H1 (cell line): ENCODE measurements at regions not wholly inside any gene's neighbourhood (a gene's known extent, or its start where the extent isn't known, plus 50 kb on each side); places are given as distances from the start of the nearest gene placed in this dataset.

Experiments
- CTCF ChIA-PET: fragments of 300-600 bp; sonication (Branson Sonifier 250); formaldehyde crosslinking; loops from one replicate; lab custom pipeline; 2021; ENCODE audit not compliant: partially characterized antibody; lab: Charles Lee
- POLR2A ChIA-PET: fragments of 300-600 bp; sonication (Branson Sonifier 250); formaldehyde crosslinking; loops from one replicate; lab custom pipeline; 2021; ENCODE audit warnings: inconsistent platforms; ENCODE audit not compliant: partially characterized antibody; lab: Charles Lee
- DNase-seq, 2 experiments: peaks; one replicate each; pipeline versions ENCODE4 v3.0.0 to v3.0.0-alpha.2; 2010 to 2022; ENCODE audit warnings: low spot score in 2 of 2, low read depth in 1 of 2, mixed read lengths in 1 of 2
- FAIRE-seq: peaks from 2 replicates; lab custom pipeline; 2011; peaks lifted over from hg19 to GRCh38; lab: Jason Lieb, UNC
- H2AFZ ChIP-seq: 2 replicates; pipeline ENCODE4 v1.8.1; 2012; ENCODE audit warnings: low read length, inconsistent platforms
- H2AK5ac ChIP-seq: 2 replicates; pipeline ENCODE4 v1.6.1; 2013; ENCODE audit warnings: low read depth, low read length
- H2BK120ac ChIP-seq: replicated peaks from 2 replicates; pipeline ENCODE3; 2013; ENCODE audit warnings: low read depth, low read length, inconsistent platforms
- H2BK12ac ChIP-seq: 2 replicates; pipeline ENCODE4 v1.6.1; 2013; ENCODE audit warnings: low read depth, low read length
- H2BK15ac ChIP-seq: 2 replicates; pipeline ENCODE4 v1.6.1; 2013; ENCODE audit warnings: low read length
- H2BK20ac ChIP-seq: 2 replicates; pipeline ENCODE4 v1.6.1; 2013; ENCODE audit warnings: low read length
- H2BK5ac ChIP-seq: 2 replicates; pipeline ENCODE4 v1.6.1; 2013; ENCODE audit warnings: low read depth, low read length
- H3K14ac ChIP-seq: 2 replicates; pipeline ENCODE4 v1.6.1; 2013; ENCODE audit warnings: inconsistent platforms; ENCODE audit not compliant: insufficient read length
- H3K18ac ChIP-seq: 2 replicates; pipeline ENCODE4 v1.6.1; 2013; ENCODE audit warnings: low read length; ENCODE audit errors: extremely low read depth
- H3K23ac ChIP-seq: 2 replicates; pipeline ENCODE4 v1.6.1; 2013; ENCODE audit warnings: inconsistent platforms; ENCODE audit not compliant: insufficient read length
- H3K23me2 ChIP-seq: 2 replicates; pipeline ENCODE4 v1.6.1; 2013; ENCODE audit warnings: low read depth, low read length
- H3K27ac ChIP-seq: 2 replicates; pipeline ENCODE4 v1.6.1; 2011; ENCODE audit warnings: low read depth, low read length, inconsistent platforms
- H3K27me3 ChIP-seq, 4 experiments: replicated peaks in 1 of 4; 1 replicate in 1 of 4; 2 replicates in 3 of 4; pipeline versions ENCODE4 v1.6.1 to v1.8.1; 2011 to 2013; ENCODE audit warnings: low read length in 3 of 4, mild to moderate bottlenecking in 3 of 4, inconsistent platforms in 2 of 4, mixed read lengths in 2 of 4, moderate library complexity in 1 of 4; ENCODE audit not compliant: control insufficient read depth in 3 of 4, insufficient read depth in 3 of 4; ENCODE audit errors: extremely low read depth in 1 of 4
- H3K36me3 ChIP-seq, 4 experiments: 2 replicates each; pipeline versions ENCODE4 v1.6.1 to v1.8.1; 2011 to 2013; ENCODE audit warnings: mild to moderate bottlenecking in 4 of 4, low read length in 3 of 4, moderate library complexity in 2 of 4, control low read depth in 1 of 4, inconsistent platforms in 1 of 4; ENCODE audit not compliant: insufficient read depth in 4 of 4, control insufficient read depth in 2 of 4
- H3K4ac ChIP-seq: replicated peaks from 2 replicates; pipeline ENCODE3; 2013; ENCODE audit warnings: low read length, low read depth, mixed read lengths, inconsistent platforms; ENCODE audit not compliant: insufficient read length
- H3K4me1 ChIP-seq, 4 experiments: replicated peaks in 1 of 4; 1 replicate in 1 of 4; 2 replicates in 3 of 4; pipeline versions ENCODE4 v1.6.1 to v1.8.1; 2011 to 2013; ENCODE audit warnings: low read length in 3 of 4, inconsistent platforms in 2 of 4, mixed read lengths in 1 of 4; ENCODE audit not compliant: insufficient read depth in 4 of 4, control insufficient read depth in 3 of 4
- H3K4me2 ChIP-seq, 2 experiments: 2 replicates each; pipeline versions ENCODE4 v1.6.1 to v1.8.1; 2011 to 2013; ENCODE audit warnings: low read depth in 2 of 2, low read length in 2 of 2, control low read depth in 1 of 2, inconsistent platforms in 1 of 2, mild to moderate bottlenecking in 1 of 2; ENCODE audit not compliant: insufficient read depth in 1 of 2
- H3K4me3 ChIP-seq, 4 experiments: fragments of 200-600, 300-600 bp in 1 of 4; sonication (generic), shearing (Covaris generic), sonication (Bioruptor Twin) in 1 of 4; 2 replicates each; pipeline versions ENCODE4 v1.5.1 to v1.8.1; 2011 to 2016; ENCODE audit warnings: low read length in 4 of 4, low read depth in 3 of 4, control low read depth in 2 of 4, inconsistent platforms in 2 of 4, mild to moderate bottlenecking in 2 of 4, mixed read lengths in 1 of 4, moderate library complexity in 1 of 4; ENCODE audit not compliant: insufficient read depth in 2 of 4; ENCODE audit errors: extremely low read depth in 1 of 4
- H3K56ac ChIP-seq: replicated peaks from 2 replicates; pipeline ENCODE3; 2013; ENCODE audit warnings: low read depth, mild to moderate bottlenecking, mixed read lengths, low read length, inconsistent platforms; ENCODE audit not compliant: insufficient read length
- H3K79me1 ChIP-seq: 2 replicates; pipeline ENCODE4 v1.6.1; 2013; ENCODE audit warnings: low read depth, low read length, control low read depth
- H3K79me2 ChIP-seq, 2 experiments: 2 replicates each; pipeline versions ENCODE4 v1.6.1 to v1.8.1; 2012 to 2013; ENCODE audit warnings: low read length in 2 of 2, mild to moderate bottlenecking in 2 of 2, inconsistent platforms in 1 of 2; ENCODE audit not compliant: insufficient read depth in 2 of 2, control insufficient read depth in 1 of 2
- H3K9ac ChIP-seq, 4 experiments: replicated peaks in 1 of 4; 1 replicate in 1 of 4; 2 replicates in 3 of 4; pipeline versions ENCODE4 v1.6.1 to v1.8.1; 2011 to 2013; ENCODE audit warnings: low read depth in 3 of 4, low read length in 3 of 4, control low read depth in 2 of 4, mild to moderate bottlenecking in 2 of 4, moderate library complexity in 2 of 4, inconsistent platforms in 1 of 4; ENCODE audit errors: extremely low read depth in 1 of 4
- H3K9me3 ChIP-seq, 2 experiments: 2 replicates each; pipeline versions ENCODE4 v1.6.1 to v1.8.1; 2012 to 2013; ENCODE audit warnings: mild to moderate bottlenecking in 2 of 2, moderate library complexity in 2 of 2, control low read depth in 1 of 2, inconsistent platforms in 1 of 2, low read depth in 1 of 2, low read length in 1 of 2, mixed read lengths in 1 of 2; ENCODE audit not compliant: insufficient read depth in 2 of 2
- H4K20me1 ChIP-seq, 2 experiments: replicated peaks in 1 of 2; 2 replicates each; pipeline versions ENCODE3 to v1.8.1; 2011 to 2013; ENCODE audit warnings: inconsistent platforms in 2 of 2, low read length in 2 of 2, mild to moderate bottlenecking in 1 of 2; ENCODE audit not compliant: insufficient read depth in 2 of 2, control insufficient read depth in 1 of 2
- H4K5ac ChIP-seq: 2 replicates; pipeline ENCODE4 v1.6.1; 2013; ENCODE audit warnings: low read length, low read depth, mixed read lengths, inconsistent platforms; ENCODE audit not compliant: insufficient read length
- H4K8ac ChIP-seq: 2 replicates; pipeline ENCODE4 v1.8.0; 2013; ENCODE audit warnings: mild to moderate bottlenecking, moderate library complexity, low read length, inconsistent platforms; ENCODE audit not compliant: insufficient read depth; ENCODE audit errors: extremely low read depth
- H4K91ac ChIP-seq: replicated peaks from 2 replicates; pipeline ENCODE3; 2013; ENCODE audit warnings: low read length, mixed read lengths, inconsistent platforms; ENCODE audit not compliant: insufficient read length
- CHD1 ChIP-seq: IDR thresholded peaks from 2 replicates; pipeline ENCODE4 v1.6.1; 2012; ENCODE audit warnings: low read depth, low read length, improper control_type of control experiment
- CHD2 ChIP-seq: IDR thresholded peaks from 2 replicates; pipeline ENCODE4 v1.6.1; 2012; ENCODE audit warnings: low read length, improper control_type of control experiment
- CTCF ChIP-seq, 3 experiments: IDR thresholded peaks; 1 replicate in 2 of 3; 2 replicates in 1 of 3; pipeline versions ENCODE4 v1.5.1 to v1.6.1; 2011; ENCODE audit warnings: low read length in 3 of 3, mild to moderate bottlenecking in 3 of 3, inconsistent platforms in 2 of 3, low read depth in 1 of 3, moderate library complexity in 1 of 3; ENCODE audit not compliant: insufficient read depth in 1 of 3; ENCODE audit errors: control extremely low read depth in 1 of 3
- HDAC2 ChIP-seq, 2 experiments: fragments of 300-600 bp in 1 of 2; sonication (generic) in 1 of 2; IDR thresholded peaks; 2 replicates each; pipeline ENCODE4 v1.6.1; 2011 to 2012; ENCODE audit warnings: low read depth in 2 of 2, low read length in 2 of 2, mild to moderate bottlenecking in 2 of 2, moderate library complexity in 2 of 2, borderline replicate concordance in 1 of 2, inconsistent platforms in 1 of 2
- JUND ChIP-seq: IDR thresholded peaks from 2 replicates; pipeline ENCODE4 v1.6.1; 2011; ENCODE audit warnings: mild to moderate bottlenecking, improper control_type of control experiment, low read length
- KDM1A ChIP-seq: fragments of 200-600, 300-600 bp; sonication (generic); IDR thresholded peaks from 2 replicates; pipeline ENCODE4 v1.7.1; 2016; ENCODE audit warnings: mild to moderate bottlenecking, low read length, borderline replicate concordance
- RFX5 ChIP-seq: IDR thresholded peaks from 2 replicates; pipeline ENCODE4 v1.6.1; 2011; ENCODE audit warnings: low read depth, low read length, improper control_type of control experiment, borderline replicate concordance
- SIN3A ChIP-seq, 2 experiments: IDR thresholded peaks in 1 of 2; conservative IDR thresholded peaks in 1 of 2; 2 replicates each; pipeline ENCODE4 v1.6.1; 2011 to 2012; ENCODE audit warnings: low read length in 2 of 2, improper control_type of control experiment in 1 of 2, low read depth in 1 of 2, mild to moderate bottlenecking in 1 of 2
- USF2 ChIP-seq: IDR thresholded peaks from 2 replicates; pipeline ENCODE4 v1.6.1; 2011; ENCODE audit warnings: low read length, improper control_type of control experiment
- WGBS, 2 experiments: shearing (Covaris generic) in 1 of 2; methylation state at CpG; one replicate each; pipeline versions ENCODE4 v1.1.6 to v1.1.7; 2013 to 2015; ENCODE audit warnings: low lambda C conversion rate in 2 of 2, mixed read lengths in 2 of 2, inconsistent platforms in 1 of 2, low coverage in 1 of 2, missing lambda C conversion rate in 1 of 2; ENCODE audit not compliant: insufficient replicate concordance in 2 of 2, insufficient coverage in 1 of 2, insufficient read length in 1 of 2; ENCODE audit errors: extremely low coverage in 1 of 2, missing lambda C conversion rate in 1 of 2; 5-methylcytosine and 5-hydroxymethylcytosine counted together

- DNase-seq (no peak), FAIRE-seq (no peak)
- H3K56ac ChIP-seq = no peak overlapping the region
- H3K36me3 ChIP-seq = no peaks in the 10 kb centered on the region
- 90% methylated on average over 1 of the region's 1 CpG; no CpG with 5 or more reads in 1 of the 2 experiments for WGBS, 2 experiments
- CTCF ChIA-PET = interaction anchor here (0.9 to 2.6 kb wide), 5 partner anchors 8 to 140 kb away, joined by 3 to 9 read pairs (median 4); no protein-coding TSS in a partner anchor
- H2AK5ac ChIP-seq = no peak overlapping the region
- H3K23ac ChIP-seq = no peak overlapping the region
- H3K9me3 ChIP-seq = no peaks in the 10 kb centered on the region
- no peak overlapping the region for H2BK120ac ChIP-seq
- no peak overlapping the region for H4K8ac ChIP-seq
- H3K23me2 ChIP-seq = no peaks in the 10 kb centered on the region
- H4K20me1 ChIP-seq = no peaks in the 10 kb centered on the region
- H3K4me2 ChIP-seq = no peak overlapping the region
- H3K4me3 ChIP-seq = no peak overlapping the region
- H4K91ac ChIP-seq = no peak overlapping the region
- H3K4me1 ChIP-seq = no peaks in the 10 kb centered on the region
- H2AFZ ChIP-seq = no peak overlapping the region
- no peak for TF ChIP-seq USF2
- no peak for TF ChIP-seq SIN3A (conservative IDR thresholded peaks at IDR 0.05 in 1 of 2, IDR thresholded peaks at IDR 0.05 in 1 of 2; ENCODE audit: low read depth in 1 of 2, low read length in 2 of 2)
- TF ChIP-seq JUND = no peak
- no peak for TF ChIP-seq CHD1
- no peak for TF ChIP-seq CHD2
- TF ChIP-seq KDM1A = no peak
- TF ChIP-seq RFX5 = no peak
- TF ChIP-seq HDAC2 (IDR thresholded peaks at IDR 0.05; ENCODE audit: borderline replicate concordance in 1 of 2, low read depth in 2 of 2, low read length in 2 of 2) = no peak
- no peak for TF ChIP-seq CTCF (IDR thresholded peaks at IDR 0.05; ENCODE audit: control extremely low read depth in 1 of 3, insufficient read depth in 1 of 3, low read depth in 1 of 3, low read length in 3 of 3)
- H4K5ac ChIP-seq = no peak overlapping the region
- no peak overlapping the region for H3K14ac ChIP-seq
- no peak overlapping the region for H2BK15ac ChIP-seq
- H3K79me1 ChIP-seq = no peaks in the 10 kb centered on the region
- no peak overlapping the region for H2BK20ac ChIP-seq
- no peak overlapping the region for H3K9ac ChIP-seq
- no peak overlapping the region for H2BK12ac ChIP-seq
- no peaks in the 10 kb centered on the region for H3K79me2 ChIP-seq
- no peak overlapping the region for H3K27ac ChIP-seq
- H3K18ac ChIP-seq = no peak overlapping the region
- no peaks in the 10 kb centered on the region for H3K27me3 ChIP-seq
- POLR2A ChIA-PET = interaction anchor here (0.6 to 1.0 kb wide), 2 partner anchors 10 to 58 kb away, joined by 3 to 4 read pairs; no protein-coding TSS in a partner anchor
- no peak overlapping the region for H3K4ac ChIP-seq
- H2BK5ac ChIP-seq = no peak overlapping the region
These were observed 404.4 kb downstream of the GJA1 start for GRCh38 chr6:121839896-121840295.
